ENCODE measurements at regions not wholly inside any gene's neighbourhood (a gene's known extent, or its start where the extent isn't known, plus 50 kb on each side); places are given as distances from the start of the nearest gene placed in this dataset.
"Not testable (repeated sequence)": the region's sequence is repeated elsewhere in the genome, so short reads cannot be mapped to it uniquely, and the experiment has no call there.

DNA sequence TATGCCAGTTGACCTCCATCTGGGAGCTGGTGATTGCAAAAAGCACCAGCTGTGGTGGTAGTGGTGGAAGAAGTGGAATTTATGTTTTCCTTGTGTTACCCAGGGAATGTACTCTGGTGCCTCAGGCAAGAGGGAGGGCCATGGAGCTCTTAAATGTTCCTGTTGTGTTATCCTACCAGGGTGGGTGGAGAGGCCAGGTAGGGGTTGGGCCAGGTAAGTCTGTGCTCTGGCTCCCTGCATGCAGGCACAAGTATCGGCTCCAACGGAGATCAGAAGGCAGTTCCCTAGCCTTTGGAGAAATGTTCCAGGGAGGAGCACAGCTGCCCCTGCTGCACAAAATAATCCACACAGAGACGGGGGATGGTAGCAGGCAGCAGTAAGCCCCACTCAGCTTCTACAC lies 419.3 kb upstream of the EYS start:
- Histone ChIP-seq H3K27me3 (ENCODE audit: insufficient read depth, low read depth) (no peaks in the 10 kb centered on the region), H3K4me1 (ENCODE audit: low read depth, poor library complexity, severe bottlenecking) (no peaks in the 10 kb centered on the region), H3K27ac (no peak overlapping the region), H2AFZ (ENCODE audit: low read depth) (no peak overlapping the region), H4K20me1 (ENCODE audit: insufficient read depth) (no peaks in the 10 kb centered on the region), H3K79me2 (ENCODE audit: insufficient read depth, low read depth) (no peaks in the 10 kb centered on the region), H3K9ac (no peak overlapping the region), H3K36me3 (ENCODE audit: insufficient read depth) (no peaks in the 10 kb centered on the region), H3K4me3 (IDR thresholded peaks at IDR 0.05; ENCODE audit: insufficient read depth, low read depth, low read length) (no peak overlapping the region), H3K4me2 (no peak overlapping the region)
- TF ChIP-seq, protein P1, sequence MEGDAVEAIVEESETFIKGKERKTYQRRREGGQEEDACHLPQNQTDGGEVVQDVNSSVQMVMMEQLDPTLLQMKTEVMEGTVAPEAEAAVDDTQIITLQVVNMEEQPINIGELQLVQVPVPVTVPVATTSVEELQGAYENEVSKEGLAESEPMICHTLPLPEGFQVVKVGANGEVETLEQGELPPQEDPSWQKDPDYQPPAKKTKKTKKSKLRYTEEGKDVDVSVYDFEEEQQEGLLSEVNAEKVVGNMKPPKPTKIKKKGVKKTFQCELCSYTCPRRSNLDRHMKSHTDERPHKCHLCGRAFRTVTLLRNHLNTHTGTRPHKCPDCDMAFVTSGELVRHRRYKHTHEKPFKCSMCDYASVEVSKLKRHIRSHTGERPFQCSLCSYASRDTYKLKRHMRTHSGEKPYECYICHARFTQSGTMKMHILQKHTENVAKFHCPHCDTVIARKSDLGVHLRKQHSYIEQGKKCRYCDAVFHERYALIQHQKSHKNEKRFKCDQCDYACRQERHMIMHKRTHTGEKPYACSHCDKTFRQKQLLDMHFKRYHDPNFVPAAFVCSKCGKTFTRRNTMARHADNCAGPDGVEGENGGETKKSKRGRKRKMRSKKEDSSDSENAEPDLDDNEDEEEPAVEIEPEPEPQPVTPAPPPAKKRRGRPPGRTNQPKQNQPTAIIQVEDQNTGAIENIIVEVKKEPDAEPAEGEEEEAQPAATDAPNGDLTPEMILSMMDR (conservative IDR thresholded peaks at IDR 0.05; ENCODE audit: low read depth, low read length) = no peak

DNA sequence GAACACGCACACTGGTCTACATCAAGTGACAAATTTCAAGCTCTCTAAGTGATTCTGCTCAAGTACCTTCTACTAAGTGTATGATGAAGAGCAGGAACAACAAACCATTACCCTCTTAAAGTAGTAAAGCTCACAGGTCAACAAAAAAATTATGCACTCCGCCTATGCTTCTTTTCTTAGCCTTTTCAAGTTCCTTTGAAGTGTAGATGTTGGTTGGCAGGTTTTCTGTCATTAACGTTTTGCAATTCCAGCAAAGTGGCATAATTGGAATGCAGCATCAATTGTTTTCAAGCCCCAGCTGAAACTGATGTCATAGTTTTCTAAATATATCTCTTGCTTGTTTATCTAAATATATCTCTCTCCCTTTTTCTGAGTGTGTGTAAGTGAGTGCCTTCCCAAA lies 396.9 kb upstream of the EYS start:
- H4K20me1 ChIP-seq (ENCODE audit: insufficient read depth) = no peaks in the 10 kb centered on the region
- no peak overlapping the region for H3K27ac ChIP-seq
- H3K9ac ChIP-seq = no peak overlapping the region
- no peaks in the 10 kb centered on the region for H3K27me3 ChIP-seq (ENCODE audit: insufficient read depth, low read depth)
- no peak overlapping the region for H2AFZ ChIP-seq (ENCODE audit: low read depth)
- H3K79me2 ChIP-seq (ENCODE audit: insufficient read depth, low read depth) = no peaks in the 10 kb centered on the region
- TF ChIP-seq, protein P1 (conservative IDR thresholded peaks at IDR 0.05; ENCODE audit: low read depth, low read length) = no peak
- H3K4me1 ChIP-seq (ENCODE audit: low read depth, poor library complexity, severe bottlenecking) = peaks cover 8% of the 10 kb centered on the region
- no peaks in the 10 kb centered on the region for H3K36me3 ChIP-seq (ENCODE audit: insufficient read depth)
- no peak overlapping the region for H3K4me3 ChIP-seq (IDR thresholded peaks at IDR 0.05; ENCODE audit: insufficient read depth, low read depth, low read length)
- no peak overlapping the region for H3K4me2 ChIP-seq

DNA sequence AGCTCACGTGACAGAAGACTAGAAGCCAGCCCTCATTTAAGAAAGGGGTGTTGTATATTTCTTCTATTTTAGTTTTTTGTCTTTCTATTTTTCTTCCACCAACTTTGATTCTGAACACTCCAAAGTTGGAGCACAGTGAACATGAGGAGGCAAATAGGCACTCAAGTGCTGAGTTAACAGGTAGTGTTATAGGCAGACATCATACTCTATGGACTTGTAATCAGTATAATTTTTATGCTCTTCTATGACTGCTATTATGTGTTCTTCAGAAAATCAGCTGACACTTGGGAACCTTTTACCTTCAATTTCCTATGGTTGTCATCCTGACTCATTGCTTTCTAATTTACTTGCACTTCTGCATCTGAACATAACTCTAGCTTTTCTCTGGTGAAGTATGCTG lies 396.3 kb upstream of the EYS start:
- TF ChIP-seq, protein P1 (conservative IDR thresholded peaks at IDR 0.05; ENCODE audit: low read depth, low read length) = no peak
- Histone ChIP-seq H3K27ac (no peak overlapping the region), H3K9ac (no peak overlapping the region), H4K20me1 (ENCODE audit: insufficient read depth) (no peaks in the 10 kb centered on the region), H3K4me3 (IDR thresholded peaks at IDR 0.05; ENCODE audit: insufficient read depth, low read depth, low read length) (no peak overlapping the region), H3K27me3 (ENCODE audit: insufficient read depth, low read depth) (no peaks in the 10 kb centered on the region), H2AFZ (ENCODE audit: low read depth) (no peak overlapping the region), H3K4me2 (no peak overlapping the region), H3K36me3 (ENCODE audit: insufficient read depth) (no peaks in the 10 kb centered on the region), H3K4me1 (ENCODE audit: low read depth, poor library complexity, severe bottlenecking) (peaks cover 8% of the 10 kb centered on the region), H3K79me2 (ENCODE audit: insufficient read depth, low read depth) (no peaks in the 10 kb centered on the region)

DNA sequence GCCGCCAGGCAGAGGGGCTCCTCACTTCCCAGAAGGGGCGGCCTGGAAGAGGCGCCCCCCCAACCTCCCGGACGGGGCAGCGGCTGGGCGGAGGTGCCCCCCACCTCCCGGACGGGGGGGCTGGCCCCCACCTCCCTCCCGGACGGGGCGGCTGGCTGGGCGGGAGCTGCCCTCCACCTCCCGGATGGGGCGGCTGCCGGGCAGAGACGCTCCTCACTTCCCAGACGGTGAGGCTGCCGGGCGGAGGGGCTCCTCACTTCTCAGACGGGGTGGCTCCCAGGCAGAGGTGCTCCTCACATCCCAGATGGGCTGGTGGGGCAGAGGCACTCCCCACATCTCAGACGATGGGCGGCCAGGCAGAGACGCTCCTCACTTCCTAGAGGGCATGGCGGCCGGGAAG lies 389.7 kb upstream of the EYS start:
- Histone ChIP-seq H3K4me2 (no peak overlapping the region), H2AFZ (ENCODE audit: low read depth) (no peak overlapping the region), H3K9ac (no peak overlapping the region), H3K4me1 (ENCODE audit: low read depth, poor library complexity, severe bottlenecking) (no peaks in the 10 kb centered on the region), H4K20me1 (ENCODE audit: insufficient read depth) (no peaks in the 10 kb centered on the region), H3K36me3 (ENCODE audit: insufficient read depth) (no peaks in the 10 kb centered on the region), H3K27me3 (ENCODE audit: insufficient read depth, low read depth) (no peaks in the 10 kb centered on the region), H3K79me2 (ENCODE audit: insufficient read depth, low read depth) (no peaks in the 10 kb centered on the region), H3K27ac (no peak overlapping the region), H3K4me3 (IDR thresholded peaks at IDR 0.05; ENCODE audit: insufficient read depth, low read depth, low read length) (no peak overlapping the region)
- TF ChIP-seq, protein P1 (conservative IDR thresholded peaks at IDR 0.05; ENCODE audit: low read depth, low read length) = no peak

DNA sequence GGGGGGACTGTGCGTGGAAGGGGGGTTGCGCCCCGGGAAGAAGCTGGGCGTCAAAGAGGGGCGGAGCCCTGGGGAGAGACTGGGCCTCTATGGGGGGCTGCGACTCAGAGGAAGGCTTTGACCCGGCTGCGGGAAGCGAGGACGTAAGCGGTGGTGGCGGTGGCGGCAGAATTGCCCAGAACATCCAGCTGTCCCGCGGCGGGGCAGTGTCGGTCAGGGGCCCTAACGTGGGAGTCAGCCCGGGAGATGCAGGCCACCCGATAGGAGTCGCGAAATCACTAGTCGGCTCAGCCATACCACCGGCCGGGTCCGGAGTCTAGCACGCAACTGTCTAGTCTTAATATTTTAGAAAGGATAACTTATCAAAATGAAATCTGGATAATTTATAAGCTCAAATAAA lies 387.6 kb upstream of the EYS start:
- H3K36me3 ChIP-seq (ENCODE audit: insufficient read depth) = no peaks in the 10 kb centered on the region
- no peak overlapping the region for H3K4me2 ChIP-seq
- H3K79me2 ChIP-seq (ENCODE audit: insufficient read depth, low read depth) = no peaks in the 10 kb centered on the region
- no peaks in the 10 kb centered on the region for H3K4me1 ChIP-seq (ENCODE audit: low read depth, poor library complexity, severe bottlenecking)
- no peak overlapping the region for H3K9ac ChIP-seq
- H2AFZ ChIP-seq (ENCODE audit: low read depth) = no peak overlapping the region
- H4K20me1 ChIP-seq (ENCODE audit: insufficient read depth) = no peaks in the 10 kb centered on the region
- H3K4me3 ChIP-seq (IDR thresholded peaks at IDR 0.05; ENCODE audit: insufficient read depth, low read depth, low read length) = no peak overlapping the region
- no peaks in the 10 kb centered on the region for H3K27me3 ChIP-seq (ENCODE audit: insufficient read depth, low read depth)
- TF ChIP-seq, protein P1 (conservative IDR thresholded peaks at IDR 0.05; ENCODE audit: low read depth, low read length) = no peak
- H3K27ac ChIP-seq = no peak overlapping the region

DNA sequence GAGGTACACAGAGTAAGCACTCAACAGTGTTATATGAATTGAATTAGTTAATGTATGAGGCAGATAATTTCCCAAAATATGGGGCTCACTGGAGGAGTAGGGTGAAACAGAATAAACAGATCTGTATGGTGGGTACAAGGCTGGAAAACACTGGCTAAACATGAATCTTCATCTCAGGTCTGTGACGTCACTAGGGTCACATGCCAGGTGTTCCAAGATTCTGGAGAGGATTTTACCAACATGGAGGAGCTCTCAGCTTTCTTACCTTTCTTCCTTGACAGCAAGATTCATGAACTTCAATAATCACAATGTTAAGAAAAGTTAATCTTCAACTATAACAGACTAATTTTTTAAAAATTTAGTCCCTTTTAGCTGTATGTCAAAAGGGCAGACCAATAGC lies 385.3 kb upstream of the EYS start:
- H3K27ac ChIP-seq; H3K36me3 ChIP-seq (ENCODE audit: insufficient read depth); H2AFZ ChIP-seq (ENCODE audit: low read depth); H3K4me2 ChIP-seq; H3K9ac ChIP-seq; H4K20me1 ChIP-seq (ENCODE audit: insufficient read depth); H3K4me1 ChIP-seq (ENCODE audit: low read depth, poor library complexity, severe bottlenecking); H3K79me2 ChIP-seq (ENCODE audit: insufficient read depth, low read depth); H3K27me3 ChIP-seq (ENCODE audit: insufficient read depth, low read depth); H3K4me3 ChIP-seq (IDR thresholded peaks at IDR 0.05; ENCODE audit: insufficient read depth, low read depth, low read length): not testable (repeated sequence)
